ENCODE measurements at regions not wholly inside any gene's neighbourhood (a gene's known extent, or its start where the extent isn't known, plus 50 kb on each side); places are given as distances from the start of the nearest gene placed in this dataset.
A peak's percentile ranks its signal among the peaks of the same experiment; 100 is the strongest.

DNA sequence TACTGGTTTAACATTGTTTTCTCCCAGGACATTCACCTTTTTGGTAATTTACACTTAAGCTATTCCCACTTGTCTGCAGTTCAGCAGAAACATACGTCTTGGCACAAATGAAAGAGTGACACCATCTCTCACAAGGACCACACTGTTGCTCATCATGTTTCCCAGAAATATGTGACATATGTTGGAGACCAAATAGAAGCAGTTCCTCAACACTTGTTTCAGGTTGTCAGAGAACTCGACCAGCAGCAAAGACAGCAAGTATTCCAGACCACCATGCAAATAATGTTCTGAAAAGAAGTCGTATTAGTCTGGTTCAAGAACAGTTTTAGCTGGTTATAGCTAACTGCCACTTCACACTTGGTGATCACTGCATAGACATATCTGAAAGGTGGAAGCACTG is 81.3 kb upstream of the KLF6 start:
- intact Hi-C loops (cut with DNase I; ENCODE audit: low total_unique reads), result no loop called here
- DNase-seq, result no peak
- H3K4me1 ChIP-seq, result peaks cover 0 to 44% (median 19%) of the 10 kb centered on the region in 4 donors
- H3K4me3 ChIP-seq, result no peak overlapping the region
- WGBS, 2 donors (ENCODE audit: low coverage in 1 of 2), result 66 to 72% methylated on average over 2 to 3 of the region's 3 CpGs
- TF ChIP-seq, protein P1, sequence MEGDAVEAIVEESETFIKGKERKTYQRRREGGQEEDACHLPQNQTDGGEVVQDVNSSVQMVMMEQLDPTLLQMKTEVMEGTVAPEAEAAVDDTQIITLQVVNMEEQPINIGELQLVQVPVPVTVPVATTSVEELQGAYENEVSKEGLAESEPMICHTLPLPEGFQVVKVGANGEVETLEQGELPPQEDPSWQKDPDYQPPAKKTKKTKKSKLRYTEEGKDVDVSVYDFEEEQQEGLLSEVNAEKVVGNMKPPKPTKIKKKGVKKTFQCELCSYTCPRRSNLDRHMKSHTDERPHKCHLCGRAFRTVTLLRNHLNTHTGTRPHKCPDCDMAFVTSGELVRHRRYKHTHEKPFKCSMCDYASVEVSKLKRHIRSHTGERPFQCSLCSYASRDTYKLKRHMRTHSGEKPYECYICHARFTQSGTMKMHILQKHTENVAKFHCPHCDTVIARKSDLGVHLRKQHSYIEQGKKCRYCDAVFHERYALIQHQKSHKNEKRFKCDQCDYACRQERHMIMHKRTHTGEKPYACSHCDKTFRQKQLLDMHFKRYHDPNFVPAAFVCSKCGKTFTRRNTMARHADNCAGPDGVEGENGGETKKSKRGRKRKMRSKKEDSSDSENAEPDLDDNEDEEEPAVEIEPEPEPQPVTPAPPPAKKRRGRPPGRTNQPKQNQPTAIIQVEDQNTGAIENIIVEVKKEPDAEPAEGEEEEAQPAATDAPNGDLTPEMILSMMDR (IDR thresholded peaks at IDR 0.05), result no peak
- TF ChIP-seq EP300 (IDR thresholded peaks at IDR 0.05; ENCODE audit: low read depth) (no peak), POLR2AphosphoS5 (IDR thresholded peaks at IDR 0.05) (no peak), POLR2A (IDR thresholded peaks at IDR 0.05) (no peak)
- peak overlapping the region; percentile 78 to 86 (median 80) for H3K27ac ChIP-seq
- H3K27me3 ChIP-seq, result no peaks in the 10 kb centered on the region
- in situ Hi-C loops (cut with MboI; ENCODE audit: low pct_ligation_motif_present in 1 of 4, low pct_unique_long_range_greater_than_20kb in 1 of 4, low sequenced_read_pairs in 3 of 4), result loop anchor here in 1 of 4 donors (10.0 kb wide), 1 partner anchor 82 kb away; the partner anchor contains the start of gene KLF6
- H3K36me3 ChIP-seq, result no peaks in the 10 kb centered on the region
- no peaks in the 10 kb centered on the region for H3K9me3 ChIP-seq

DNA sequence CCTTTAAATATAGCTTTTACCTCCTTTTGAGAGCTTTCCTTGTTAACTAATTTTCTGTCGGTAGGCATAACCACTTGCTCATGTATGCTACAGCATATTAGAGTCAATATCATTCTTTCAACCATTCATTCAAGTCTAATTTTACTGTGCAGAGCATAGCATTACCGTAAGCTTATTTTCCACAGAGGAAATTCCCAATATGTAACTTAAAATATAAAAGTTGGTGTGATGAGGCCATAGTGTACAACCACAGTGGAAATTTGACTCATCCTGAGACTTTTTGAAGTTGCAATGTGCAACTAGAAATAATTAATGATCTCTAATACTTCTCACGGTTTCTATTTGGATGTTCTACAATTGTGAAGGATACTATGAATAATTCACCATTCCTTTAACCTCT is 80.6 kb upstream of the KLF6 start:
- intact Hi-C loops (cut with DNase I; ENCODE audit: low total_unique reads), result no loop called here
- in situ Hi-C loops (cut with MboI; ENCODE audit: low pct_ligation_motif_present in 1 of 4, low pct_unique_long_range_greater_than_20kb in 1 of 4, low sequenced_read_pairs in 3 of 4), result loop anchor here in 1 of 4 donors (10.0 kb wide), 1 partner anchor 81 kb away; the partner anchor contains the start of gene KLF6
- H3K27me3 ChIP-seq, result no peaks in the 10 kb centered on the region
- 64 to 80% methylated on average over 3 of the region's 3 CpGs for WGBS, 2 donors (ENCODE audit: low coverage in 1 of 2)
- DNase-seq, result no peak
- no peak overlapping the region for H3K4me3 ChIP-seq
- peak overlapping the region in 3 of 4 donors; percentile 79 to 86 (median 80) for H3K27ac ChIP-seq
- no peaks in the 10 kb centered on the region for H3K9me3 ChIP-seq
- TF ChIP-seq POLR2AphosphoS5 (IDR thresholded peaks at IDR 0.05), result no peak
- TF ChIP-seq EP300 (IDR thresholded peaks at IDR 0.05; ENCODE audit: low read depth), result no peak
- TF ChIP-seq, protein P1 (IDR thresholded peaks at IDR 0.05), result no peak
- H3K4me1 ChIP-seq, result peaks cover 0 to 44% (median 19%) of the 10 kb centered on the region in 4 donors
- no peaks in the 10 kb centered on the region for H3K36me3 ChIP-seq

DNA sequence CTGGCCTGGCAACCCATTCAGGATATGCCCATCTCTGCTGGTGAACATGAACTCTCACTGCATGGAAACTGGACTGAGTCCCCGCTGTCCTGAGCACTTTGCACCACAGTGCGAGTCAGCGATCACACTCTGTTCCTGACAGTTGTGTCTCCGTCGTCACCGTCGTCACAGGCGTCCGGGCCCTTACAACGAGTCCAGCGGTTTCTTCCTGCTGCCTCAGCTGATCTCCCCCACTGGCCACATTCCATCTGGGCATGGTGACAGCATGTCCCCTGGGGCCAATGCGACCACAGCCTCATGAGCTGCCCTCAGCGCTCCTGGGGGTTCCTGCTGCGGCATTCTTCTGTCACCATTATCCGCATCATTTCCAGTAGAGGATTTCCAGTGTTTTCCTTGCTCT is 76.8 kb upstream of the KLF6 start:
- no peak overlapping the region for H3K27ac ChIP-seq

DNA sequence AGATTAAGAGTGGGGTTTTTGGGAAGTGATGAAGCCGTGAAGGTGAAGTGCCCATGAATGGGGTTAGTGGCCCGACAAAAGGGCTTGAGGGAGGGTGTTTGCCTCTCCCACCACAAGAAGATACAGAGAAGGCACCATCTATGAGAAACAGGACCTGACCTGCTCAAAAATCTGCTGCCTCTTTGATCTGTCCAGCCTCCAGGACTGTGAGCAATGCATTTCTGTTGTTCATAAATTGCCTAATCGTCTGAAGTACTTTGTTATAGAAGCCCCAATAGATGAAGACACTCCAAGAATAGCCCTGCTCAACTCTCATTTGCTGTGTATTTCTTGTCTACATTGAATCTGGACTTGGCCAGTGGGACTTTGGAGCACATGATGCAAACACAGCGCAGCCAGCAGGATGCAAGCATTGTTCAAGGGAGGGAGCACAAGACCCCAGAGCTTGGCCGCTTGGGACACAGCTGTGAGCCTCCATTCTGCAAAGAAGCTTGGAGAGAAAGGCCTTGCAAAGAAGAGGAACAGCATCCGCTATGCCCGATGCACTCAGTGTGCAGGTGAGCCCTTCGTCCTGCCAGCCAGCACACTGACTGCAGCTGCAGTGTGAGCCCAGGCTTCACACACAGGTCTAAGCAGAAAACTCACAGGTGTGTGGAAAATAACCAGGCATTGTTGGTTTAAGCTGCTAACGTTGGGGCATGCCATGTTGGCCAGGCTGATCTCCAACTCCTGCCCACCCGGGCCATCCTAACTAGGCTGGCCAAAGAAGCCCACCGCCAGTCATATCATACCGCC is 73.2 kb upstream of the KLF6 start:
- H3K9me3 ChIP-seq, result no peaks in the 10 kb centered on the region
- H3K4me3 ChIP-seq, result no peak overlapping the region
- TF ChIP-seq POLR2AphosphoS5 (IDR thresholded peaks at IDR 0.05) (no peak), EP300 (IDR thresholded peaks at IDR 0.05; ENCODE audit: low read depth) (no peak), POLR2A (IDR thresholded peaks at IDR 0.05) (no peak)
- TF ChIP-seq, protein P1 (IDR thresholded peaks at IDR 0.05), result no peak
- H3K4me1 ChIP-seq, result peaks cover 9 to 16% (median 13%) of the 10 kb centered on the region in 4 donors
- intact Hi-C loops (cut with DNase I; ENCODE audit: low total_unique reads), result no loop called here
- in situ Hi-C loops (cut with MboI; ENCODE audit: low pct_ligation_motif_present in 1 of 4, low pct_unique_long_range_greater_than_20kb in 1 of 4, low sequenced_read_pairs in 3 of 4), result loop anchor here in 1 of 4 donors (10.0 kb wide), 1 partner anchor 73 kb away; the partner anchor contains the start of gene KLF6
- H3K27me3 ChIP-seq, result no peaks in the 10 kb centered on the region
- no peak for DNase-seq
- WGBS, 2 donors (ENCODE audit: low coverage in 1 of 2), result 65 to 85% methylated on average over 5 to 12 of the region's 12 CpGs
- H3K36me3 ChIP-seq, result no peaks in the 10 kb centered on the region
- no peak overlapping the region for H3K27ac ChIP-seq

More for the DNA sequence above, 76.8 kb upstream of the KLF6 start:
- H3K4me1 ChIP-seq, result peaks cover 0 to 14% (median 4%) of the 10 kb centered on the region in 4 donors
- no peak overlapping the region for H3K4me3 ChIP-seq
- no peak for DNase-seq
- in situ Hi-C loops (cut with MboI; ENCODE audit: low pct_ligation_motif_present in 1 of 4, low pct_unique_long_range_greater_than_20kb in 1 of 4, low sequenced_read_pairs in 3 of 4) (loop anchor here in 1 of 4 donors (10.0 kb wide), 1 partner anchor 77 kb away; the partner anchor contains the start of gene KLF6), intact Hi-C loops (cut with DNase I; ENCODE audit: low total_unique reads) (no loop called here)
- no peaks in the 10 kb centered on the region for H3K27me3 ChIP-seq
- 97% methylated on average over 15 of the region's 15 CpGs; no CpG with 5 or more reads in 1 of the 2 donors for WGBS, 2 donors (ENCODE audit: low coverage in 1 of 2)
- no peaks in the 10 kb centered on the region for H3K9me3 ChIP-seq
- H3K36me3 ChIP-seq, result no peaks in the 10 kb centered on the region
- TF ChIP-seq, protein P1 (IDR thresholded peaks at IDR 0.05), result no peak
- TF ChIP-seq POLR2A (IDR thresholded peaks at IDR 0.05), result no peak
- no peak for TF ChIP-seq POLR2AphosphoS5 (IDR thresholded peaks at IDR 0.05)
- no peak for TF ChIP-seq EP300 (IDR thresholded peaks at IDR 0.05; ENCODE audit: low read depth)
